Fibroblast of mammary gland (primary cell): ENCODE measurements at regions not wholly inside any gene's neighbourhood (a gene's known extent, or its start where the extent isn't known, plus 50 kb on each side); places are given as distances from the start of the nearest gene placed in this dataset.

Experiments used
- DNase-seq: peaks from one replicate; pipeline ENCODE4 v3.0.0-alpha.2; 2010; ENCODE audit warnings: low read depth
- H3K4me3 ChIP-seq: 2 replicates; pipeline ENCODE4 v1.5.1; 2011; ENCODE audit warnings: low read depth, mild to moderate bottlenecking, low read length, moderate library complexity; ENCODE audit not compliant: control insufficient read depth
- CTCF ChIP-seq: conservative IDR thresholded peaks from 2 replicates; pipeline ENCODE4 v1.5.1; 2011; ENCODE audit warnings: low read depth, low read length, inconsistent platforms; ENCODE audit not compliant: control insufficient read depth, insufficient read depth

DNA sequence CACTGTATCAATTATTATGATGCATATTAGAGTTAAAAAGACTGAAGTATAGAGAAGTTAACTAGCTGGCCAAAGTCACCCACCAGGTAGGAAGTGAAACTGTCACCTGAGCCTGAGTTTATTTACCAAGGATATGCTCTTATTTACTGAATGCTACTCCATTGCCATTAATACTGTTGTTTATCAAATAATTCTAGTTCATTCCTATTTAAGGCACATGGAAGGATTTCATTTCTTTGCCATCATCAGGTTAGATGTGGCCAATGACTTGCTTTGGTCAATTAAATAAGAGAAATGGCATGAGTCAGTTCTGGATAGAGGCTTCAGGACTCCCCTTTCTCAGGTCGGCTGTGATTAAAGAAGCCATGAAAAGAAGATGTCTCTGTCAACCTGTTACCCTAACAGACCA, 169.6 kb downstream of the KCNJ2 start:
- TF ChIP-seq CTCF, result no peak
- H3K4me3 ChIP-seq, result no peak overlapping the region
- no peak for DNase-seq

- DNase-seq, result no peak
- no peak for TF ChIP-seq CTCF
- H3K4me3 ChIP-seq, result no peak overlapping the region
Observed at GRCh38 chr17:70343114-70343513, 173.8 kb downstream of the KCNJ2 start.

DNA sequence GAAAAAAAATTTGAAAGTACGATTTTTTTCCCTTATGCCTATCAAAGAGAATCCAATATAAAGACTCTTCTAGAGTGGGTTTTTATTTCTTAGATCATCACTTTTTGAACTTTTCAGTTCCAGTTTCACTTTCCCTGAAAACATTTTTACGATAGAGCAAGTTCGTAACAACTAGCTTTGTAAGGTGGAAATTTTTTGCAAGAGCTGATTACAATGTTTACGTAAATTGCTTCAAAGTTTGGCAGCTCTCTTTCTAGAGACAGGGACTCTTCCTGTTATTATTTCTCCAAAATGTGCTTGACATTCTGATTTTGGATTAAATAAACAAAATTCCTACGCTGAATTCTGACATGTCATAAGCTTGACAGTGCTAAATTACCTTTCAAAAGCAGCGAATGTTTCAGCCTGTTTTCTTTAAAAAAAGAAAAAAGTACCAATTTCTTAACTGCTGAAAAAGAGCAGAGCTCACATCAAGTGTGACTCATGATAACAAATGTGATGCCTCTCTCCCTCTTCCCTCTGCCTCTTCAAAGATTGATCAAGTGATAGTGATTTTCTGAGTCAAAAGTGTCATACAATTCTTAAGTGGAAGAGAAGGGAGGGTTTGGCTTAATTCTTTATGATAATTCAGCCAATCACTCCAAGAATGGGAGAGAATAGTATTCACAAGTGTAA, 175.2 kb downstream of the KCNJ2 start:
- no peak for TF ChIP-seq CTCF
- peak overlapping the region; percentile 21 for H3K4me3 ChIP-seq
- peak; percentile 21 for DNase-seq

DNA sequence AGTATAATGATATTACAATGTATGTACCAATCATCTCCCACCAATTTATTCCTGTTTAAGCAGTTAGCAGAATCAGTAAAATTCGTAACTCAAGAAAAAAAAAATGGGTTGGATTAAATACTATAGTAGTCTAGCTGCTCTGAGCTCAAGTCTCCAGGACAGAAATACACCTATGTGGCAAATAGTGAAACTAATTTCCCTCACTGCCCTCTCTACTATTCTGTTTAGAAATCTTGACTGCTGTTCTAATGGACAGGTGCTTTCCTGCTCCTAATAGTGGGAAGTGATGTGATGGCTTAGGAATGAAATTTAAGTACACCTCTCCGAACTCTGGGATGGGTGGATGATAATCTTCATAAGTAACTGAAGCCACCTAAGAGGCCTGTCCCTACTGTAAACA, 175.7 kb downstream of the KCNJ2 start:
- no peak for DNase-seq
- TF ChIP-seq CTCF, result no peak
- no peak overlapping the region for H3K4me3 ChIP-seq

DNA sequence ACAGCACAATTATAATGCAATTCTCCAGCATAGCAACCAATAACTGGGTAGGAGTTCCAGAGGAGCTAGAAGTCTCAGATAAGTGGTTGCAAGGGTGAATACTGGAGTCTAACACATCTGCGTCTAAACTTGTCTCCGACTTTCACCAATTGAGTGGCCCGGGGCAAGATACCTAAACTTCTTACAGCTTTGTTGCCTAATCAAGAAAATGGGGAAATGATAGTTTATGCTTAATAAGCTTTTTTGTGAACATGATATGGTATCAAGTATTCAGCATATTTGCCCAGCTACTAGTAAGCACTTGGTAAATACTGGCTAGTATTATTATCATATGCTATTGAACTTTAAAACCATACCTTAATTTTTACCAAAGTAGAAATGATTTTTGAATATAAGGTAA, 183.5 kb downstream of the KCNJ2 start:
- no peak for DNase-seq
- TF ChIP-seq CTCF, result no peak

GRCh38 chr17:70353408-70354092, 184.2 kb downstream of the KCNJ2 start:
- no peak for DNase-seq
- H3K4me3 ChIP-seq, result no peak overlapping the region
- no peak for TF ChIP-seq CTCF

More for the DNA sequence above, 183.5 kb downstream of the KCNJ2 start:
- no peak overlapping the region for H3K4me3 ChIP-seq

DNA sequence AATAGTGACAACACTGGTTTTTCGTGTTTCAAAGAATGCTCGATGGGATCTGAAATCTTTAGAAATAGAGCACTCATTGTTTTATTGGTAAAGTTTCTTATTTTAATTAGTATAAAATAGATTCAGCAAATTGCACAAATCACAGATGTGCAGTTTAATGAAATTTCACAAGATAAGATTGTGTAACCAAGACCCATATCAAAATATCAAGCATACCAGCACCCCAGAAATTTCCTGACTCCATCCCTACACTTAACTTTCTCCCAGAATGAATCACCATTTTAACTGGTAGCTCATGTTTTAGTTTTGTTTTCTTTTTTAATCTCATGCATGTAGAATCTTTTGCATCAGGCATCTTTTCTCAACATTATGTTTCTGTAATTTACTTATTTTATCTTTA, 185.9 kb downstream of the KCNJ2 start:
- no peak for TF ChIP-seq CTCF
- H3K4me3 ChIP-seq, result no peak overlapping the region
- DNase-seq, result peak; percentile 14
